HEK293 (cell line): ENCODE measurements at regions not wholly inside any gene's neighbourhood (a gene's known extent, or its start where the extent isn't known, plus 50 kb on each side); places are given as distances from the start of the nearest gene placed in this dataset.

Source experiments
- CTCF ChIA-PET: fragments of 350-600 bp; formaldehyde crosslinking; extraction: SDS; loops from one replicate; lab custom pipeline; 2021; ENCODE audit warnings: antibody characterized with exemption; lab: Yijun Ruan, JAX
- POLR2A ChIA-PET: fragments of 300-600 bp; formaldehyde crosslinking; extraction: SDS; loops from one replicate; lab custom pipeline; 2020; ENCODE audit warnings: antibody characterized with exemption, inconsistent platforms; lab: Yijun Ruan, JAX
- H3K27ac ChIP-seq: fragments of 200-500 bp; sonication (Bioruptor generic); 2 replicates; pipeline ENCODE4 v1.5.1; 2014; ENCODE audit warnings: low read depth, low read length, control low read depth, inconsistent platforms; ENCODE audit errors: extremely low read depth
- H3K36me3 ChIP-seq, 2 experiments: fragments of 200-500 bp in 1 of 2; sonication (Bioruptor generic) in 1 of 2; 1 replicate in 1 of 2; 2 replicates in 1 of 2; pipeline ENCODE4 v1.5.1; 2014 to 2017; ENCODE audit warnings: inconsistent platforms in 2 of 2, low read length in 2 of 2; ENCODE audit not compliant: control insufficient read depth in 2 of 2, insufficient read depth in 1 of 2
- H3K4me1 ChIP-seq: fragments of 200-500 bp; sonication (Bioruptor generic); 2 replicates; pipeline ENCODE4 v1.5.1; 2014; ENCODE audit warnings: mild to moderate bottlenecking, low read length, inconsistent platforms; ENCODE audit not compliant: control insufficient read depth, insufficient read depth
- H3K4me3 ChIP-seq: 2 replicates; pipeline ENCODE4 v1.5.1; 2011; ENCODE audit warnings: low read depth, mild to moderate bottlenecking, control low read depth, low read length, moderate library complexity
- H3K9me3 ChIP-seq: fragments of 200-500 bp; sonication (Bioruptor generic); 2 replicates; pipeline ENCODE4 v1.5.1; 2014; ENCODE audit warnings: low read depth, low read length, inconsistent platforms; ENCODE audit not compliant: control insufficient read depth, insufficient read depth
- IKZF3 ChIP-seq: fragments of 450-650 bp; IDR thresholded peaks from 2 replicates; pipeline ENCODE4 v1.5.0; 2018; ENCODE audit warnings: missing biosample characterization, mild to moderate bottlenecking, missing genetic modification characterization, moderate library complexity
- OSR2 ChIP-seq: fragments of 450-650 bp; formaldehyde crosslinking; IDR thresholded peaks from 2 replicates; pipeline ENCODE4 v1.5.1; 2016; ENCODE audit warnings: missing biosample characterization, missing genetic modification characterization
- SP2 ChIP-seq: fragments of 450-650 bp; formaldehyde crosslinking; IDR thresholded peaks from 2 replicates; pipeline ENCODE4 v1.5.1; 2016; ENCODE audit warnings: missing biosample characterization, missing genetic modification characterization
- SP3 ChIP-seq: fragments of 450-650 bp; formaldehyde crosslinking; IDR thresholded peaks from 2 replicates; pipeline ENCODE4 v1.5.1; 2016; ENCODE audit warnings: missing biosample characterization, missing genetic modification characterization
- ZFHX2 ChIP-seq: fragments of 450-650 bp; formaldehyde crosslinking; conservative IDR thresholded peaks from 2 replicates; pipeline ENCODE4 v1.5.1; 2016; ENCODE audit warnings: missing biosample characterization, missing genetic modification characterization
- ZNF211 ChIP-seq: fragments of 450-650 bp; formaldehyde crosslinking; IDR thresholded peaks from 2 replicates; pipeline ENCODE4 v1.5.1; 2016; ENCODE audit warnings: low read depth, missing biosample characterization, missing genetic modification characterization
- ZNF214 ChIP-seq: fragments of 450-650 bp; formaldehyde crosslinking; IDR thresholded peaks from 2 replicates; pipeline ENCODE4 v1.5.1; 2017; ENCODE audit warnings: missing biosample characterization, mild to moderate bottlenecking, missing genetic modification characterization, borderline replicate concordance
- ZNF354C ChIP-seq: fragments of 450-650 bp; formaldehyde crosslinking; IDR thresholded peaks from 2 replicates; pipeline ENCODE4 v1.5.1; 2016; ENCODE audit warnings: missing biosample characterization, missing genetic modification characterization, low read depth, borderline replicate concordance
- ZNF555 ChIP-seq: fragments of 450-650 bp; formaldehyde crosslinking; conservative IDR thresholded peaks from 2 replicates; pipeline ENCODE4 v1.5.1; 2017; ENCODE audit warnings: missing biosample characterization, mild to moderate bottlenecking, missing genetic modification characterization, inconsistent platforms
- ZNF600 ChIP-seq: fragments of 450-650 bp; formaldehyde crosslinking; IDR thresholded peaks from 2 replicates; pipeline ENCODE4 v1.5.1; 2016; ENCODE audit warnings: missing biosample characterization, missing genetic modification characterization
- ZNF629 ChIP-seq: fragments of 450-650 bp; formaldehyde crosslinking; IDR thresholded peaks from 2 replicates; pipeline ENCODE4 v1.5.1; 2017; ENCODE audit warnings: missing biosample characterization, missing genetic modification characterization
- ZNF664 ChIP-seq: fragments of 450-650 bp; formaldehyde crosslinking; IDR thresholded peaks from 2 replicates; pipeline ENCODE4 v1.5.1; 2016; ENCODE audit warnings: missing biosample characterization, missing genetic modification characterization
- ZNF768 ChIP-seq: fragments of 450-650 bp; formaldehyde crosslinking; IDR thresholded peaks from 2 replicates; pipeline ENCODE4 v1.5.1; 2018; ENCODE audit warnings: missing biosample characterization, mild to moderate bottlenecking, missing genetic modification characterization
- TF ChIP-seq, protein P1 (sequence below): IDR thresholded peaks from 2 replicates; pipeline ENCODE4 v1.6.1; 2011; ENCODE audit warnings: mild to moderate bottlenecking, low read depth, low read length, borderline replicate concordance
- TF ChIP-seq, protein P2 (sequence below): fragments of 450-650 bp; formaldehyde crosslinking; IDR thresholded peaks from 2 replicates; pipeline ENCODE4 v1.5.1; 2017; ENCODE audit warnings: missing biosample characterization, missing genetic modification characterization

DNA sequence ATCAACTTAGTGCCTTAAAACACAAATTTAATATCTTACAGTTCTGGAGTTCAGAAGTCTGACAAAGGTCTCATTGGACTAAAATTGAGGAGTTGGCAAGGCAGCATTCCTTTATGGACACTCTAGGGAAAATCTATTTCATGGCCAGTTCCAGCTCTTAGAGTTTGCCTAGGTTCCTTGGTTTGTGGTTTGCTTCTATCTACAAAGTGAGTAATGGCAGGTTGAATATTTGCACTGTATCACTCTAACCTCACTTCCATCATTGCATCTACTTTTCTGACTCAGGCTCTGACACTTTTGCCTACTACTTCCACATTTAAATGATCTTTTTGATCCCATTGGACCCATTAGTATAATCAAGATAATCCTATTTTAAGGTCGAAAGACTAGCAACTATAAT, 64.7 kb upstream of the PCDH10 start (continued):
- TF ChIP-seq ZNF555 (tag by site-specific recombination) (no peak), ZNF214 (no peak)

DNA sequence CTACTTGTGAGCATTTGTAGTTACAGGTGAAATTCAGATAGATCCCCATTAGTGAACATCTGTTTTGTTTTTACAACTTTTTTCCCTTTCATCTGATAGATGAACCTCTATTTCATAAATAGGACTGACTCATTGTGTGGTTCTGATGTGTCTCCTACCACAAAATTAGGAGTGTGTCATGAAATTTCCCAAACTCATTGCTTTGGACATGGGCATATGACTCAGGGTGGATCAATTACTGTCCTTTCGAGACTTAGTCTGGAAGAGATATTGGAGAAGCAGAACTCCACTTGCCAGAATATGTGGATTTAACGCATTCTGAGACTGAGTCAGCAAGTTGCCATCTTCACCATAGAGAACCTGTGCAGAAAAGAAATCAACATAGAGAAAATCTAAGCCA, 53.5 kb upstream of the PCDH10 start:
- TF ChIP-seq ZNF664 (tag by site-specific recombination) (no peak), OSR2 (no peak)
- Histone ChIP-seq H3K9me3 (no peaks in the 10 kb centered on the region), H3K4me3 (no peak overlapping the region), H3K27ac (no peak overlapping the region), H3K4me1 (no peaks in the 10 kb centered on the region), H3K36me3 (no peaks in the 10 kb centered on the region)
- POLR2A ChIA-PET = no interaction called here
- CTCF ChIA-PET = no interaction called here

DNA sequence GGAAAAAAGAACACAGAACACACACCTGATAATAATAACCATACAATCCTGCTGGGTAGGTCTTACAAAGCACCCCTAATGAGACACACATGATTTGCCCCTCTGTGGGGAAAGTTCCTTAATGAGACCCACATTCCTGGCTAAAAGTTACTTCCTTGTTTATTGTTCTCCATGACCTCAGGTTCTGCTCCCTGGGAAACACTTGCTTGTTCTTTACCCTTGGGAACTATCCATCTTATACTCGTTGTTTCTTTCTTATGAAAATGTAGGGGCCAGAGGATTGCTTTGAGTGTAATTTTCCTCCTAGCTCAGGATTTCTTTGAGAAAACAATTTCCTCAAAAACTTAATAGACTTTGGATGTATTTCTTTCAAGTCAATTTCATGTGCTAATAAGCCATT, 52.1 kb upstream of the PCDH10 start:
- H3K36me3 ChIP-seq = no peaks in the 10 kb centered on the region
- no peak overlapping the region for H3K4me3 ChIP-seq
- H3K27ac ChIP-seq = no peak overlapping the region
- H3K9me3 ChIP-seq = no peaks in the 10 kb centered on the region
- H3K4me1 ChIP-seq = no peaks in the 10 kb centered on the region
- CTCF ChIA-PET = no interaction called here
- TF ChIP-seq, protein P1, sequence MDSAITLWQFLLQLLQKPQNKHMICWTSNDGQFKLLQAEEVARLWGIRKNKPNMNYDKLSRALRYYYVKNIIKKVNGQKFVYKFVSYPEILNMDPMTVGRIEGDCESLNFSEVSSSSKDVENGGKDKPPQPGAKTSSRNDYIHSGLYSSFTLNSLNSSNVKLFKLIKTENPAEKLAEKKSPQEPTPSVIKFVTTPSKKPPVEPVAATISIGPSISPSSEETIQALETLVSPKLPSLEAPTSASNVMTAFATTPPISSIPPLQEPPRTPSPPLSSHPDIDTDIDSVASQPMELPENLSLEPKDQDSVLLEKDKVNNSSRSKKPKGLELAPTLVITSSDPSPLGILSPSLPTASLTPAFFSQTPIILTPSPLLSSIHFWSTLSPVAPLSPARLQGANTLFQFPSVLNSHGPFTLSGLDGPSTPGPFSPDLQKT = no peak
- TF ChIP-seq SP2 (no peak), ZNF629 (tag by site-specific recombination) (no peak), ZNF768 (tag by site-specific recombination) (no peak), ZNF600 (no peak), ZFHX2 (tag by site-specific recombination) (no peak), ZNF354C (tag by site-specific recombination) (no peak), ZNF211 (no peak), SP3 (tag by site-specific recombination) (no peak), IKZF3 (tag by site-specific recombination) (no peak)
- TF ChIP-seq, protein P2, sequence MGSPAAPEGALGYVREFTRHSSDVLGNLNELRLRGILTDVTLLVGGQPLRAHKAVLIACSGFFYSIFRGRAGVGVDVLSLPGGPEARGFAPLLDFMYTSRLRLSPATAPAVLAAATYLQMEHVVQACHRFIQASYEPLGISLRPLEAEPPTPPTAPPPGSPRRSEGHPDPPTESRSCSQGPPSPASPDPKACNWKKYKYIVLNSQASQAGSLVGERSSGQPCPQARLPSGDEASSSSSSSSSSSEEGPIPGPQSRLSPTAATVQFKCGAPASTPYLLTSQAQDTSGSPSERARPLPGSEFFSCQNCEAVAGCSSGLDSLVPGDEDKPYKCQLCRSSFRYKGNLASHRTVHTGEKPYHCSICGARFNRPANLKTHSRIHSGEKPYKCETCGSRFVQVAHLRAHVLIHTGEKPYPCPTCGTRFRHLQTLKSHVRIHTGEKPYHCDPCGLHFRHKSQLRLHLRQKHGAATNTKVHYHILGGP (tag by site-specific recombination) = no peak
- POLR2A ChIA-PET = no interaction called here
